ENCODE measurements at regions not wholly inside any gene's neighbourhood (a gene's known extent, or its start where the extent isn't known, plus 50 kb on each side); places are given as distances from the start of the nearest gene placed in this dataset.

GRCh38 chr1:9441451-9442133 is 97.7 kb upstream of the SLC25A33 start:
- in situ Hi-C loops (cut with MboI) (no loop called here), intact Hi-C loops (cut with micrococcal nuclease; ENCODE audit: unreplicated experiment) (no loop called here)
- FAIRE-seq, result no peak
- ChIA-PET RAD21 (ENCODE audit: unreplicated experiment) (interaction anchor here (1.0 to 1.2 kb wide), 2 partner anchors 152 to 175 kb away, joined by 3 read pairs; no protein-coding TSS in a partner anchor), POLR2A (no interaction called here), CTCF (interaction anchor here (0.6 to 1.7 kb wide), 4 partner anchors 14 to 299 kb away, joined by 3 to 9 read pairs (median 5); no protein-coding TSS in a partner anchor), SMC1A (ENCODE audit: uncharacterized antibody, unreplicated experiment) (interaction anchor here (0.8 to 1.8 kb wide), 3 partner anchors 13 to 20 kb away, joined by 3 to 5 read pairs (median 3); no protein-coding TSS in a partner anchor)
- Histone ChIP-seq H4K20me1 (ENCODE audit: control insufficient read depth, insufficient read depth) (no peaks in the 10 kb centered on the region), H3K4me1 (ENCODE audit: control insufficient read depth, insufficient read depth, low read length) (no peaks in the 10 kb centered on the region), H3K36me3 (ENCODE audit: control insufficient read depth in 2 of 2, insufficient read depth in 2 of 2, low read length in 1 of 2) (no peaks in the 10 kb centered on the region), H3K27ac (ENCODE audit: control insufficient read depth, insufficient read depth) (no peak overlapping the region), H3K79me2 (ENCODE audit: control insufficient read depth, insufficient read depth, low read length) (no peaks in the 10 kb centered on the region), H3K9me3 (replicated peaks; ENCODE audit: control insufficient read depth, insufficient read depth, low read length) (no peaks in the 10 kb centered on the region), H3K4me2 (ENCODE audit: control insufficient read depth, insufficient read depth) (no peak overlapping the region), H3K27me3 (replicated peaks in 1 of 2; ENCODE audit: control insufficient read depth in 2 of 2, insufficient read depth in 2 of 2, low read length in 1 of 2) (0 out of 4 replicates have a peak, but pooled peaks cover 0 to 2% of the 10 kb centered on the region in 2 experiments), H3K9ac (ENCODE audit: control insufficient read depth, insufficient read depth, low read length) (no peak overlapping the region), H3K4me3 (no peak overlapping the region), H2AFZ (ENCODE audit: control insufficient read depth, low read depth, low read length) (no peak overlapping the region)
- no peak for DNase-seq (ENCODE audit: low read depth, low spot score)
- TF ChIP-seq RCOR1 (conservative IDR thresholded peaks at IDR 0.05; ENCODE audit: low read depth, low read length) (no peak), EGR1 (IDR thresholded peaks at IDR 0.05; ENCODE audit: borderline replicate concordance in 1 of 2, low read depth in 2 of 2, low read length in 2 of 2) (no peak), RELA (IDR thresholded peaks at IDR 0.05; ENCODE audit: borderline replicate concordance, partially characterized antibody) (no peak), POLR2AphosphoS5 (IDR thresholded peaks at IDR 0.05; ENCODE audit: low read length) (no peak), TARDBP (IDR thresholded peaks at IDR 0.05; ENCODE audit: borderline replicate concordance) (no peak), YY1 (IDR thresholded peaks at IDR 0.05; ENCODE audit: low read depth, low read length) (no peak), STAT1 (conservative IDR thresholded peaks at IDR 0.05) (no peak), ATF7 (IDR thresholded peaks at IDR 0.05; ENCODE audit: low read depth) (no peak), MAX (IDR thresholded peaks at IDR 0.05; ENCODE audit: low read depth, low read length) (no peak), MEF2A (IDR thresholded peaks at IDR 0.05; ENCODE audit: insufficient read depth, low read depth, low read length) (no peak), FOXK2 (IDR thresholded peaks at IDR 0.05) (no peak), SMAD1 (IDR thresholded peaks at IDR 0.05; ENCODE audit: low read depth, partially characterized antibody) (no peak), ATF2 (IDR thresholded peaks at IDR 0.05; ENCODE audit: low read length) (no peak)
- TF ChIP-seq, protein P1, sequence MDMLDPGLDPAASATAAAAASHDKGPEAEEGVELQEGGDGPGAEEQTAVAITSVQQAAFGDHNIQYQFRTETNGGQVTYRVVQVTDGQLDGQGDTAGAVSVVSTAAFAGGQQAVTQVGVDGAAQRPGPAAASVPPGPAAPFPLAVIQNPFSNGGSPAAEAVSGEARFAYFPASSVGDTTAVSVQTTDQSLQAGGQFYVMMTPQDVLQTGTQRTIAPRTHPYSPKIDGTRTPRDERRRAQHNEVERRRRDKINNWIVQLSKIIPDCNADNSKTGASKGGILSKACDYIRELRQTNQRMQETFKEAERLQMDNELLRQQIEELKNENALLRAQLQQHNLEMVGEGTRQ (IDR thresholded peaks at IDR 0.05; ENCODE audit: borderline replicate concordance, low read depth, low read length), result no peak
- TF ChIP-seq, protein P2, sequence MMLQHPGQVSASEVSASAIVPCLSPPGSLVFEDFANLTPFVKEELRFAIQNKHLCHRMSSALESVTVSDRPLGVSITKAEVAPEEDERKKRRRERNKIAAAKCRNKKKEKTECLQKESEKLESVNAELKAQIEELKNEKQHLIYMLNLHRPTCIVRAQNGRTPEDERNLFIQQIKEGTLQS (IDR thresholded peaks at IDR 0.05; ENCODE audit: borderline replicate concordance, extremely low read depth, low read depth, low read length), result no peak
- TF ChIP-seq, protein P3, sequence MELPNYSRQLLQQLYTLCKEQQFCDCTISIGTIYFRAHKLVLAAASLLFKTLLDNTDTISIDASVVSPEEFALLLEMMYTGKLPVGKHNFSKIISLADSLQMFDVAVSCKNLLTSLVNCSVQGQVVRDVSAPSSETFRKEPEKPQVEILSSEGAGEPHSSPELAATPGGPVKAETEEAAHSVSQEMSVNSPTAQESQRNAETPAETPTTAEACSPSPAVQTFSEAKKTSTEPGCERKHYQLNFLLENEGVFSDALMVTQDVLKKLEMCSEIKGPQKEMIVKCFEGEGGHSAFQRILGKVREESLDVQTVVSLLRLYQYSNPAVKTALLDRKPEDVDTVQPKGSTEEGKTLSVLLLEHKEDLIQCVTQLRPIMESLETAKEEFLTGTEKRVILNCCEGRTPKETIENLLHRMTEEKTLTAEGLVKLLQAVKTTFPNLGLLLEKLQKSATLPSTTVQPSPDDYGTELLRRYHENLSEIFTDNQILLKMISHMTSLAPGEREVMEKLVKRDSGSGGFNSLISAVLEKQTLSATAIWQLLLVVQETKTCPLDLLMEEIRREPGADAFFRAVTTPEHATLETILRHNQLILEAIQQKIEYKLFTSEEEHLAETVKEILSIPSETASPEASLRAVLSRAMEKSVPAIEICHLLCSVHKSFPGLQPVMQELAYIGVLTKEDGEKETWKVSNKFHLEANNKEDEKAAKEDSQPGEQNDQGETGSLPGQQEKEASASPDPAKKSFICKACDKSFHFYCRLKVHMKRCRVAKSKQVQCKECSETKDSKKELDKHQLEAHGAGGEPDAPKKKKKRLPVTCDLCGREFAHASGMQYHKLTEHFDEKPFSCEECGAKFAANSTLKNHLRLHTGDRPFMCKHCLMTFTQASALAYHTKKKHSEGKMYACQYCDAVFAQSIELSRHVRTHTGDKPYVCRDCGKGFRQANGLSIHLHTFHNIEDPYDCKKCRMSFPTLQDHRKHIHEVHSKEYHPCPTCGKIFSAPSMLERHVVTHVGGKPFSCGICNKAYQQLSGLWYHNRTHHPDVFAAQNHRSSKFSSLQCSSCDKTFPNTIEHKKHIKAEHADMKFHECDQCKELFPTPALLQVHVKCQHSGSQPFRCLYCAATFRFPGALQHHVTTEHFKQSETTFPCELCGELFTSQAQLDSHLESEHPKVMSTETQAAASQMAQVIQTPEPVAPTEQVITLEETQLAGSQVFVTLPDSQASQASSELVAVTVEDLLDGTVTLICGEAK (IDR thresholded peaks at IDR 0.05; ENCODE audit: borderline replicate concordance), result no peak
- no TSS peak for BruUV-seq (replicated peaks)
- WGBS (ENCODE audit: insufficient coverage, insufficient replicate concordance, low lambda C conversion rate, missing lambda C conversion rate), result 57% methylated on average over 20 of the region's 20 CpGs
- ATAC-seq, result no peak
